ENCODE measurements at regions not wholly inside any gene's neighbourhood (a gene's known extent, or its start where the extent isn't known, plus 50 kb on each side); places are given as distances from the start of the nearest gene placed in this dataset.

DNA sequence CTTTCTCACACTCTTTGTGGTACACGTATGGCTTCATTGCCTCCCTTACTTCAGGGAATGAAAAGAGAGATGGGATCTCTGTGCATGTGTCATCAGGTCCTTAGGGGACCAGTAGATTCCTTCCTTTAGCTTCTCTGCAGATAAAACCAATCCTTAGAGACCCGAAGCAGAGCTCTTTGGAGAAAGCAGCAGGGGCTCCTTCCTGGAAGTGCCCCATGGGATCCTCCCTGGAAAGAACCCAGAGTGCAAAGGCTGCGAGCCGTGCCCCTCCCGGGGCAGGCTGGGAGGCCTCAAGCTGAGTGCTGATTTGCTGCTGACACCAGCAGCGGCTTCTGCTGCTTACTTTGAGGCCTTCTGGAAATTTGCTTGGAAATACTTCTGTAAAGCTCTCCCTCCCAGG is 328.6 kb upstream of the RGMA start:
- no peak overlapping the region for H2AFZ ChIP-seq (ENCODE audit: low read length)
- H3K9me3 ChIP-seq (ENCODE audit: insufficient read depth, low read depth, low read length), result no peaks in the 10 kb centered on the region
- H3K9ac ChIP-seq (ENCODE audit: low read depth, low read length, poor library complexity, severe bottlenecking), result no peak overlapping the region
- no peaks in the 10 kb centered on the region for H3K4me1 ChIP-seq (ENCODE audit: insufficient read depth, low read length, poor library complexity, severe bottlenecking)
- H3K27me3 ChIP-seq (ENCODE audit: insufficient read depth, low read length, poor library complexity, severe bottlenecking), result no peaks in the 10 kb centered on the region
- no peak overlapping the region for H3K4me3 ChIP-seq (ENCODE audit: low read length, poor library complexity, severe bottlenecking)
- no peaks in the 10 kb centered on the region for H3K9me2 ChIP-seq (replicated peaks; ENCODE audit: low read depth, low read length)
- H3K36me3 ChIP-seq (ENCODE audit: insufficient read depth, low read length), result no peaks in the 10 kb centered on the region
- no peaks in the 10 kb centered on the region for H3F3A ChIP-seq (ENCODE audit: low read depth)
- no peaks in the 10 kb centered on the region for H4K20me1 ChIP-seq (ENCODE audit: insufficient read depth, low read length, poor library complexity, severe bottlenecking)
- no peak overlapping the region for H3K4me2 ChIP-seq (ENCODE audit: low read depth, low read length, poor library complexity, severe bottlenecking)
- TF ChIP-seq EZH2phosphoT487 (IDR thresholded peaks at IDR 0.05; ENCODE audit: borderline replicate concordance), result no peak
- TF ChIP-seq, protein P1, sequence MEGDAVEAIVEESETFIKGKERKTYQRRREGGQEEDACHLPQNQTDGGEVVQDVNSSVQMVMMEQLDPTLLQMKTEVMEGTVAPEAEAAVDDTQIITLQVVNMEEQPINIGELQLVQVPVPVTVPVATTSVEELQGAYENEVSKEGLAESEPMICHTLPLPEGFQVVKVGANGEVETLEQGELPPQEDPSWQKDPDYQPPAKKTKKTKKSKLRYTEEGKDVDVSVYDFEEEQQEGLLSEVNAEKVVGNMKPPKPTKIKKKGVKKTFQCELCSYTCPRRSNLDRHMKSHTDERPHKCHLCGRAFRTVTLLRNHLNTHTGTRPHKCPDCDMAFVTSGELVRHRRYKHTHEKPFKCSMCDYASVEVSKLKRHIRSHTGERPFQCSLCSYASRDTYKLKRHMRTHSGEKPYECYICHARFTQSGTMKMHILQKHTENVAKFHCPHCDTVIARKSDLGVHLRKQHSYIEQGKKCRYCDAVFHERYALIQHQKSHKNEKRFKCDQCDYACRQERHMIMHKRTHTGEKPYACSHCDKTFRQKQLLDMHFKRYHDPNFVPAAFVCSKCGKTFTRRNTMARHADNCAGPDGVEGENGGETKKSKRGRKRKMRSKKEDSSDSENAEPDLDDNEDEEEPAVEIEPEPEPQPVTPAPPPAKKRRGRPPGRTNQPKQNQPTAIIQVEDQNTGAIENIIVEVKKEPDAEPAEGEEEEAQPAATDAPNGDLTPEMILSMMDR (conservative IDR thresholded peaks at IDR 0.05; ENCODE audit: low read length), result no peak
- H3K79me2 ChIP-seq (ENCODE audit: insufficient read depth, low read length), result no peaks in the 10 kb centered on the region

- H3K4me1 ChIP-seq (ENCODE audit: insufficient read depth, low read length, poor library complexity, severe bottlenecking), result no peaks in the 10 kb centered on the region
- H3K36me3 ChIP-seq (ENCODE audit: insufficient read depth, low read length), result no peaks in the 10 kb centered on the region
- H3F3A ChIP-seq (ENCODE audit: low read depth), result no peaks in the 10 kb centered on the region
- no peaks in the 10 kb centered on the region for H3K9me3 ChIP-seq (ENCODE audit: insufficient read depth, low read depth, low read length)
- H3K27me3 ChIP-seq (ENCODE audit: insufficient read depth, low read length, poor library complexity, severe bottlenecking), result no peaks in the 10 kb centered on the region
- H2AFZ ChIP-seq (ENCODE audit: low read length), result no peak overlapping the region
- no peak overlapping the region for H3K4me3 ChIP-seq (ENCODE audit: low read length, poor library complexity, severe bottlenecking)
- H3K9me2 ChIP-seq (replicated peaks; ENCODE audit: low read depth, low read length), result no peaks in the 10 kb centered on the region
- TF ChIP-seq, protein P1 (conservative IDR thresholded peaks at IDR 0.05; ENCODE audit: low read length), result no peak
- no peak for TF ChIP-seq EZH2phosphoT487 (IDR thresholded peaks at IDR 0.05; ENCODE audit: borderline replicate concordance)
- H3K79me2 ChIP-seq (ENCODE audit: insufficient read depth, low read length), result no peaks in the 10 kb centered on the region
- H3K4me2 ChIP-seq (ENCODE audit: low read depth, low read length, poor library complexity, severe bottlenecking), result no peak overlapping the region
- H3K9ac ChIP-seq (ENCODE audit: low read depth, low read length, poor library complexity, severe bottlenecking), result no peak overlapping the region
- H4K20me1 ChIP-seq (ENCODE audit: insufficient read depth, low read length, poor library complexity, severe bottlenecking), result no peaks in the 10 kb centered on the region
Measured at GRCh38 chr15:93417156-93417555, 328.1 kb upstream of the RGMA start.

GRCh38 chr15:93415576-93415975 is 326.6 kb upstream of the RGMA start:
- Histone ChIP-seq H3K4me2 (ENCODE audit: low read depth, low read length, poor library complexity, severe bottlenecking) (no peak overlapping the region), H3F3A (ENCODE audit: low read depth) (no peaks in the 10 kb centered on the region), H3K9ac (ENCODE audit: low read depth, low read length, poor library complexity, severe bottlenecking) (no peak overlapping the region), H3K79me2 (ENCODE audit: insufficient read depth, low read length) (no peaks in the 10 kb centered on the region), H4K20me1 (ENCODE audit: insufficient read depth, low read length, poor library complexity, severe bottlenecking) (no peaks in the 10 kb centered on the region), H2AFZ (ENCODE audit: low read length) (no peak overlapping the region), H3K4me3 (ENCODE audit: low read length, poor library complexity, severe bottlenecking) (no peak overlapping the region), H3K4me1 (ENCODE audit: insufficient read depth, low read length, poor library complexity, severe bottlenecking) (no peaks in the 10 kb centered on the region), H3K36me3 (ENCODE audit: insufficient read depth, low read length) (no peaks in the 10 kb centered on the region), H3K27me3 (ENCODE audit: insufficient read depth, low read length, poor library complexity, severe bottlenecking) (no peaks in the 10 kb centered on the region), H3K9me2 (replicated peaks; ENCODE audit: low read depth, low read length) (no peaks in the 10 kb centered on the region), H3K9me3 (ENCODE audit: insufficient read depth, low read depth, low read length) (no peaks in the 10 kb centered on the region)
- TF ChIP-seq EZH2phosphoT487 (IDR thresholded peaks at IDR 0.05; ENCODE audit: borderline replicate concordance), result no peak
- TF ChIP-seq, protein P1 (conservative IDR thresholded peaks at IDR 0.05; ENCODE audit: low read length), result no peak

Data from Loucy (cell line).